A549 (cell line): ENCODE measurements at regions not wholly inside any gene's neighbourhood (a gene's known extent, or its start where the extent isn't known, plus 50 kb on each side); places are given as distances from the start of the nearest gene placed in this dataset.

ENCODE experiments used
- CBX2 ChIP-seq: fragments of 200-600 bp; sonication (generic); IDR thresholded peaks from 2 replicates; pipeline ENCODE4 v1.6.1; 2016; ENCODE audit warnings: low read depth, mild to moderate bottlenecking, borderline replicate concordance
- CEBPB ChIP-seq, 2 experiments: fragments of >200 bp in 1 of 2; sonication (Bioruptor Twin) in 1 of 2; formaldehyde crosslinking in 1 of 2; IDR thresholded peaks; 2 replicates each; pipeline ENCODE4 v1.6.1; 2012 to 2016
- EP300 ChIP-seq, 2 experiments: fragments of >200 bp; sonication (Bioruptor Twin); formaldehyde crosslinking; IDR thresholded peaks; 2 replicates in 1 of 2; 3 replicates in 1 of 2; pipeline ENCODE4 v1.6.1; 2016 to 2017
- ESRRA ChIP-seq: fragments of 150-350 bp; IDR thresholded peaks from 2 replicates; pipeline ENCODE4 v1.6.1; 2014; ENCODE audit warnings: mild to moderate bottlenecking, low read length, borderline replicate concordance
- HMGXB4 ChIP-seq: fragments of 250-450 bp; sonication (Bioruptor Pico); IDR thresholded peaks from 2 replicates; pipeline ENCODE4 v1.5.0; 2021; ENCODE audit warnings: mild to moderate bottlenecking, moderate library complexity, borderline replicate concordance
- MAX ChIP-seq: IDR thresholded peaks from 2 replicates; pipeline ENCODE4 v1.6.1; 2012
- MAZ ChIP-seq: fragments of 150-350 bp; IDR thresholded peaks from 2 replicates; pipeline ENCODE4 v1.6.1; 2014; ENCODE audit warnings: antibody characterized with exemption, low read depth, low read length, borderline replicate concordance
- POLR2A ChIP-seq: IDR thresholded peaks from 2 replicates; pipeline ENCODE4 v1.6.1; 2012; ENCODE audit warnings: mild to moderate bottlenecking, low read length
- RFX5 ChIP-seq: fragments of 450-650 bp; IDR thresholded peaks from 2 replicates; pipeline ENCODE4 v1.7.1; 2014; ENCODE audit warnings: antibody characterized with exemption, mild to moderate bottlenecking, moderate library complexity

DNA sequence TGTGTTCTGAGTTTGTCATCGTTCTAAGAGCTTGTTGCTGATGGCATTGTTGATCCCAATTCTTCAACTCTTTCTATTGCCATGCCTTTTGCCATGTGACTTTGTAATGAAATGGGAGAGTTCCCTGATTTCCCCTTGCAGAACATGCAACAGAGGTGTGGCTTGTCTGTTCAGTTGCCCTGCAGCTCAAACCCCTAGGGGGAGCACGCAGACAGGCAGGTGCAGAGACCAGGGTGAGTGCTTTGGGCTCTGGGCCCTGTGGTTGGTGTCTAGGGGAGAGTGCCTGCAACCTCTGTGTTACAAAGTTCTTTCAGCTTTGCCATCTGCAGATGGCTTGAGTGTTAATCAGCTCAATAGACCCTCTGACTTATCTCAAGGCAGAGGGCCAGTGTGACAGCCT lies 332.7 kb downstream of the MID1IP1 start:
- TF ChIP-seq MAX: no peak
- TF ChIP-seq HMGXB4: no peak
- TF ChIP-seq RFX5: no peak
- no peak for TF ChIP-seq MAZ
- no peak for TF ChIP-seq CEBPB (IDR thresholded peaks at IDR 0.05)
- no peak for TF ChIP-seq ESRRA
- no peak for TF ChIP-seq POLR2A
- TF ChIP-seq EP300 (IDR thresholded peaks at IDR 0.05): no peak
- TF ChIP-seq CBX2: no peak
